ENCODE measurements at regions not wholly inside any gene's neighbourhood (a gene's known extent, or its start where the extent isn't known, plus 50 kb on each side); places are given as distances from the start of the nearest gene placed in this dataset.
"Not testable (repeated sequence)": the region's sequence is repeated elsewhere in the genome, so short reads cannot be mapped to it uniquely, and the experiment has no call there.

DNA sequence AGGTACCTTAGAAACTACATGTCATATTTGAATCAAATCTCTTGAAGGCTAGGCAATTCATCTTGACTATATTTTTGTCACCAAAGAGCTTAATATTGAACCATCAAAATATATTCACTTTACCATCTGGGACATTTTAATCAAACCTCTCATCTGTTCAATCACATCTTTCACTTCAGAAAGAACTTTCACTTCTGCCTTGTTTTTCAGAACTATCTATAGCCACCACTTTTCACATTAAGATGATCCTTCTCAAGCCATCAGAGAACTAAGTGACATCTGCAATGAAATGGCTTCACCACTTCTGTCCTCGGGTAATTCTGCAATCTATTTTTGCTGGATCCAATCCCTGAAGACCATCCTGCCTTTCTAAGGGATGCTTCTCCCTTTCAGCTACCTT is 57.8 kb downstream of the OR2B2 start:
- no peaks in the 10 kb centered on the region for H3K27me3 ChIP-seq
- no peak for ATAC-seq

DNA sequence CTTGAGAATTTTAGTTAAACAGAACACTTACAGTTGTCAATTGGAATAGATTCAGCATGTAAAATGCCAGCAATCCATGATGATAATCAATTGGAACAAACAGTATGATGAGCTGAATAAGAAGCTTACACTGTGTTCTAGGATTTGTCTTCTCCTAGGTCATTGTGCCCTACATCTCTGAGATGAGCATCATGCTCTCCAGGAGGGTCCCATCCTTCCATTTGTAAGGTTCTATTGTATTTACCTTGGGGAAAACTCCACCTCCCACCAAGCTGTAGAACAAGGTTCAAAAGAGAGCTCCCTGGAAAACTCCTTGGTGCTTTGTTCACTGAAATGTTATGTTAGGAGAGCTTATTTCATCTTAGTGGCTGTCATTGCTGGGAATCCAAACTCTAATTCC is 60.8 kb downstream of the OR2B2 start:
- ATAC-seq: no peak
- H3K4me1 ChIP-seq: no peaks in the 10 kb centered on the region
- H3K27ac ChIP-seq: no peak overlapping the region
- H3K27me3 ChIP-seq: no peaks in the 10 kb centered on the region
- no peak overlapping the region for H3K4me3 ChIP-seq
- no peaks in the 10 kb centered on the region for H3K36me3 ChIP-seq
- no peak for TF ChIP-seq EP300 (IDR thresholded peaks at IDR 0.05)
- TF ChIP-seq, protein P1, sequence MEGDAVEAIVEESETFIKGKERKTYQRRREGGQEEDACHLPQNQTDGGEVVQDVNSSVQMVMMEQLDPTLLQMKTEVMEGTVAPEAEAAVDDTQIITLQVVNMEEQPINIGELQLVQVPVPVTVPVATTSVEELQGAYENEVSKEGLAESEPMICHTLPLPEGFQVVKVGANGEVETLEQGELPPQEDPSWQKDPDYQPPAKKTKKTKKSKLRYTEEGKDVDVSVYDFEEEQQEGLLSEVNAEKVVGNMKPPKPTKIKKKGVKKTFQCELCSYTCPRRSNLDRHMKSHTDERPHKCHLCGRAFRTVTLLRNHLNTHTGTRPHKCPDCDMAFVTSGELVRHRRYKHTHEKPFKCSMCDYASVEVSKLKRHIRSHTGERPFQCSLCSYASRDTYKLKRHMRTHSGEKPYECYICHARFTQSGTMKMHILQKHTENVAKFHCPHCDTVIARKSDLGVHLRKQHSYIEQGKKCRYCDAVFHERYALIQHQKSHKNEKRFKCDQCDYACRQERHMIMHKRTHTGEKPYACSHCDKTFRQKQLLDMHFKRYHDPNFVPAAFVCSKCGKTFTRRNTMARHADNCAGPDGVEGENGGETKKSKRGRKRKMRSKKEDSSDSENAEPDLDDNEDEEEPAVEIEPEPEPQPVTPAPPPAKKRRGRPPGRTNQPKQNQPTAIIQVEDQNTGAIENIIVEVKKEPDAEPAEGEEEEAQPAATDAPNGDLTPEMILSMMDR (IDR thresholded peaks at IDR 0.05): no peak
- no peaks in the 10 kb centered on the region for H3K9me3 ChIP-seq

More for the DNA sequence above, 57.8 kb downstream of the OR2B2 start:
- no peaks in the 10 kb centered on the region for H3K9me3 ChIP-seq
- H3K27ac ChIP-seq: no peak overlapping the region
- H3K4me3 ChIP-seq: no peak overlapping the region
- H3K36me3 ChIP-seq: no peaks in the 10 kb centered on the region
- H3K4me1 ChIP-seq: no peaks in the 10 kb centered on the region
- WGBS, 2 donors (ENCODE audit: low coverage in 1 of 2): 71% methylated on average over 1 of the region's 1 CpG
- TF ChIP-seq EP300 (IDR thresholded peaks at IDR 0.05) (no peak), POLR2A (IDR thresholded peaks at IDR 0.05) (no peak), POLR2AphosphoS5 (IDR thresholded peaks at IDR 0.05) (no peak)
- TF ChIP-seq, protein P1 (IDR thresholded peaks at IDR 0.05): no peak

DNA sequence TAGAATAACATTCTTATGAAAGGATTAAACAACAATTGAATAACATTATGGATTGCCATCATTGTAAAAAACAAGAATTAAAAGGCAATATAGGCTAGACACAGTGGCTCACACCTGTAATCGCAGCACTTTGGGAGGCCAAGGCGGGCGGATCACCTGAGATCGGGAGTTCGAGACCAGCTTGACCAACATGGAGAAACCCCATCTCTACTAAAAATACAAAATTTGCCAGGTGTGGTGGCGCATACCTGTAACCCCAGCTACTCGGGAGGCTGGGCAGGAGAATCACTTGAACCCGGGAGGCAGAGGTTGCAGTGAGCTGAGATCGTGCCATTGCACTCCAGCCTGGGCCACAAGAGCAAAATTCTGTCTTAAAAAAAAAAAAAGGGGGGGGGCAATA is 63.2 kb downstream of the OR2B2 start:
- H3K4me1 ChIP-seq, H3K4me3 ChIP-seq, H3K27ac ChIP-seq, ATAC-seq, H3K9me3 ChIP-seq, H3K27me3 ChIP-seq, H3K36me3 ChIP-seq: not testable (repeated sequence)
- 96% methylated on average over 9 of the region's 9 CpGs for WGBS, 2 donors (ENCODE audit: low coverage in 1 of 2)

DNA sequence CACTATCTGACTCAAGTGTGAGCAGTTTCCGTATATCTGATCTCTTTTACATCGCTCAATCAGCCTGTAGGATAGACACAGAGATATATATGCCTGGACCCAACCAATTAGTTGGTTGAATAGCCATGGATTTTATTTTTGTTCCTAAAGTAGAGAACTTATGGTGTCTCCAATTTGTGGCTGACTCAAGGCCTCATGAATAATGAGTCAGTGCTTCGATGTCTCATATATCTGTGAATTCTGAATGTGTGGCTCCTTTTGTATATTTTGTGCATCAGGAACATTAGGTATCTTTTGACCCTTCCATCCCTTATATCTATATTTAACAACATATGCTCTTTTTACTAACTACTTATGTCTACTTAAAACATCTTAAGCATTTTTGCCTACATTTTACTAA is 64.5 kb downstream of the OR2B2 start:
- Histone ChIP-seq H3K27ac (no peak overlapping the region), H3K9me3 (no peaks in the 10 kb centered on the region), H3K4me1 (no peaks in the 10 kb centered on the region), H3K36me3 (no peaks in the 10 kb centered on the region), H3K4me3 (no peak overlapping the region), H3K27me3 (no peaks in the 10 kb centered on the region)
- TF ChIP-seq POLR2AphosphoS5 (IDR thresholded peaks at IDR 0.05) (no peak), EP300 (IDR thresholded peaks at IDR 0.05) (no peak), POLR2A (IDR thresholded peaks at IDR 0.05) (no peak)
- TF ChIP-seq, protein P1 (IDR thresholded peaks at IDR 0.05): no peak
- 85 to 88% methylated on average over 3 of the region's 3 CpGs for WGBS, 2 donors (ENCODE audit: low coverage in 1 of 2)
- no peak for ATAC-seq

DNA sequence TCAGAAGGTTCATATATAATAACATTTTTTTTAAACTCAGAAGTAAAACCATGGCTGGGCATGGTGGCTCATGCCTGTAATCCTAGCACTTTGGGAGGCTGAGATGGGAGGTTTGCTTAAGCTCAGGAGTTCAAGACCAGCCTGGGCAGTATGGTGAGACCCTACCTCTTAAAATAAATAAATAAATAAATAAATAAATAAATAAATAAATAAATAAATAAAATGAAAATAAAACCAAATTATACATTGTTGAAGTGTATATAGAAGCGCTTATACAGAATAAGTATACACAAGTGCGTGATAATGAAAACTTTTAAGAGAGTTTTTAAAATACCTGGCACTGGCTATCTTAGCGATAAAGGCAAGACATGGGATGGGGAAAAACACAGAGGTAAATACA is 71.6 kb downstream of the OR2B2 start:
- Histone ChIP-seq H3K9me3 (no peaks in the 10 kb centered on the region), H3K4me1 (peaks cover 0 to 29% (median 0%) of the 10 kb centered on the region in 3 donors), H3K27me3 (peaks cover 9% of the 10 kb centered on the region), H3K36me3 (no peaks in the 10 kb centered on the region), H3K4me3 (no peak overlapping the region), H3K27ac (no peak overlapping the region)
- ATAC-seq: no peak
- no peak for TF ChIP-seq EP300 (IDR thresholded peaks at IDR 0.05)
- TF ChIP-seq POLR2A (IDR thresholded peaks at IDR 0.05): no peak
- TF ChIP-seq, protein P1 (IDR thresholded peaks at IDR 0.05): no peak
- no peak for TF ChIP-seq POLR2AphosphoS5 (IDR thresholded peaks at IDR 0.05)
- whole genome bisulfite sequencing, 2 donors (ENCODE audit: low coverage in 1 of 2): 97 to 100% methylated on average over 3 of the region's 3 CpGs

All from gastroesophageal sphincter (tissue), 4 donors.